ENCODE measurements at regions not wholly inside any gene's neighbourhood (a gene's known extent, or its start where the extent isn't known, plus 50 kb on each side); places are given as distances from the start of the nearest gene placed in this dataset.

DNA sequence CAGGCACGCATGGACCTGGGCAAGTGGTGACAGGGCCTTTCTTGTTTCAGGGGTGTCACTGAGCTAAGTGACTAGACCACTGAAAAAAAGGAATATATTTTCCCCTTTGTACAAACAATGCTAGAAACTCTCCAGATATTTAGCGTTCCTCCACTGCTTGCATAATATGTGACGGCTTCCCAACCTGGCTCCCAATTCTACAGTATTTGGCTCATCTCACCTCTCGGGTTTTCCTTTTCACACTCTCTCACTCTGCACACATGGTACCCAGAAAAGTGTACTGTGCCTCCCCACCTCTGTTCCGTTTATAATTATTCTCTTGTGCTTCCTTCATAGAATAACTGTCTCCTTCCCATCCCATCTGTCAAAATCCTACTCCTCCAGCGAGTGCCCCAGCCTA, 140.5 kb upstream of the KLHL25 start:
- DNase-seq = no peak
- peaks cover 5% of the 10 kb centered on the region for H3K27me3 Mint-ChIP-seq (ENCODE audit: low read depth, poor library complexity)
- no peaks in the 10 kb centered on the region for H3K36me3 Mint-ChIP-seq (ENCODE audit: low read depth)
- no peak overlapping the region for H3K27ac Mint-ChIP-seq
- peaks cover 13% of the 10 kb centered on the region for H3K4me1 Mint-ChIP-seq
- no peak overlapping the region for H3K4me3 Mint-ChIP-seq
- TF ChIP-seq CTCF (IDR thresholded peaks at IDR 0.05) = no peak
- H3K9me3 Mint-ChIP-seq = no peaks in the 10 kb centered on the region

DNA sequence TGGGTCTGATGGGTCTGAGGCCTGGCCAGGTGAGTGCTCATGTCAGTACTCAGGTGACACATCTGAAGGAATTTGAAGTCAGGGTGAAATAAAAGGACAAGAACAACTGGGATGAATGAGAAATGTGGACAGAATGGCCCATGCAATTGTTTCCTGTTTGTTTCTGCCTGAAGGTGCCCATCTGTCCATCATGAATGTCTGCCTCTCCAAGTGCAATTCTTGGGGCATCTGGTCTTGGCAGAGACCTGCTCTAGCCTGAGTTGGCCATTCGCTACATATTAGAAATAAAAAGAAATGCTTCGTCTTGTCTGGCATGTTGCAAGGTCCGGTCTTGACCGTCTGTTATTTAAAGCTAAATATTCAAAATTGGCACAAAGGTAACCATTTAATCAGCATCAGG, 142.0 kb upstream of the AGBL1 start:
- no peak for DNase-seq
- no peaks in the 10 kb centered on the region for H3K27me3 Mint-ChIP-seq (ENCODE audit: low read depth, poor library complexity)
- no peak overlapping the region for H3K27ac Mint-ChIP-seq
- H3K4me3 Mint-ChIP-seq = no peak overlapping the region
- no peak for TF ChIP-seq CTCF (IDR thresholded peaks at IDR 0.05)
- no peaks in the 10 kb centered on the region for H3K36me3 Mint-ChIP-seq (ENCODE audit: low read depth)
- no peaks in the 10 kb centered on the region for H3K9me3 Mint-ChIP-seq
- peaks cover 13% of the 10 kb centered on the region for H3K4me1 Mint-ChIP-seq

DNA sequence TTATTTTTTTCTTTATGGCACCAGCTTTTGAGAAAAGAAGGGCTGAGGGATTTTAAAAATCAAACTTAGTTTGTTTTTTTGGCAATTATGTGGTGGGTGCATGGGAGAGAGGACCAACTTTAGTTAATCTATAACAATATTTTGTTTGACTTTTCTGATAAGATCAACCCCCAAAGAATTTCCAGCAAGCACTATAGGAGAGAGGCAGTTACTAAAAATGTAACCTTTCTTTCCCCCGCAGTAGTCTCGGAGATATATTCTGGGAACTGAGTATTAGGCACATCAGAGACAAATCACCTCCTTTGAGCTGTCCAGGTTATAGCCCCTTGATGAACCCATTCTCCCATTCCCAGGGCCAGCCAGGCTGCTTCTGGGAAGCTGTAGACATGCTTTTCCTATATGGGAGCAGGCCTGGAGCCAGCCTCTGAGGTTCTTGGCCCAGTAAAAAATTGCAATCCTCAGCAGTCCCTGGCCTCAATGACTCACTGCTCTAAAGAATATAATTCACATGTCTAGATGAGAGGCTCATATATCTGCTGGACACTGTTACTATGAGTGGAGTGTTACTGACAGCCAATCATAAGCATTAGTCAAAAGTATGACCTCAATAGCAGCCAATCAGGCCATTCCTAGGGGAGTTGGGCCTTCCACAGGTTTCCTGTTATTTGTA, 138.3 kb upstream of the AGBL1 start:
- Mint-ChIP-seq H3K4me3 (no peak overlapping the region), H3K27ac (no peak overlapping the region), H3K27me3 (ENCODE audit: low read depth, poor library complexity) (peaks cover 8% of the 10 kb centered on the region), H3K4me1 (peaks cover 9% of the 10 kb centered on the region), H3K36me3 (ENCODE audit: low read depth) (no peaks in the 10 kb centered on the region), H3K9me3 (no peaks in the 10 kb centered on the region)
- DNase-seq = no peak
- no peak for TF ChIP-seq CTCF (IDR thresholded peaks at IDR 0.05)

GRCh38 chr15:85942632-85943031, 137.0 kb upstream of the AGBL1 start:
- Mint-ChIP-seq H3K4me1 (peaks cover 9% of the 10 kb centered on the region), H3K36me3 (ENCODE audit: low read depth) (no peaks in the 10 kb centered on the region)
- no peak for TF ChIP-seq CTCF (IDR thresholded peaks at IDR 0.05)

DNA sequence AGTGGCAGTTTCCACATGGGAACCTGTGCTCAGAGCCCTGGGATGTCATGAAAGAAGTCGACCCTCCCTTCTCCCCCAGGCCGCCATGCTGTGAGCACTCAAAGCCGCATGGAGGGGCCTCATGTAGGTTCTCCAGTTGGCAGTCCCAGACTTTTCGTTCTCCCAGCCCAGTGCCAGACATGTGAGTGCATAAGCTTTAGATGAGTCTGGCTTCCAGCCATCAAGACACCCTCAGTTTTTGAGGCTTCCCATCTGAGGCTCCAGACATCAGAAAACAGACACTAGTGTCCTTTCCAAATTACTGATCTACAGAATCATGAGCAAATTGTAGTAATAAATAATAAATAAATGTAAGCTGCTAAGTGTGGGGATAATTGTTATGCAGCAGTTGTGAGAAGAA, 136.5 kb upstream of the AGBL1 start:
- Mint-ChIP-seq H3K27me3 (ENCODE audit: low read depth, poor library complexity) (peaks cover 14% of the 10 kb centered on the region), H3K36me3 (ENCODE audit: low read depth) (no peaks in the 10 kb centered on the region), H3K27ac (no peak overlapping the region), H3K4me1 (peaks cover 9% of the 10 kb centered on the region), H3K9me3 (no peaks in the 10 kb centered on the region), H3K4me3 (no peak overlapping the region)
- no peak for DNase-seq
- no peak for TF ChIP-seq CTCF (IDR thresholded peaks at IDR 0.05)

More at GRCh38 chr15:85942632-85943031, 137.0 kb upstream of the AGBL1 start:
- H3K4me3 Mint-ChIP-seq = no peak overlapping the region
- DNase-seq = no peak
- no peak overlapping the region for H3K27ac Mint-ChIP-seq
- peaks cover 12% of the 10 kb centered on the region for H3K27me3 Mint-ChIP-seq (ENCODE audit: low read depth, poor library complexity)
- no peaks in the 10 kb centered on the region for H3K9me3 Mint-ChIP-seq

DNA sequence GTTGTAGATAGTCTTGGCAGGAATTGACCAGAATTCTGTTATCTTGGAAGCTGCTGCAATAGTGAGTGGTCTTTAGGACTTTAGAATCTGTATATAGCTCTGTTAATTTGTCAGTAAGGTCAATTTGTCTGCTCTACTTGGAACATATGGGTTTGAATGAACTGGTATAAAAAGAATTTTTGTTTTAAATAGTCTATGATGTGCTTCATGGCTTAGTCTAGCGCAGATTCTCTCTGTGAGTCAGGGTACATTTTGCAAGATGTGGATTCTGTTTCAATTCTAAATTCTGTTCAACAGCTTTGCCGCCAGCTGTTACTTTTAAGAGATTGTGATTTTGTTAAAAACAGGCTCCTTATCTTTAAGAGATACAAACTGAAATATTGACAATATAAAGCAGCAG, 135.9 kb upstream of the AGBL1 start:
- no peak overlapping the region for H3K4me3 Mint-ChIP-seq
- no peak overlapping the region for H3K27ac Mint-ChIP-seq
- H3K36me3 Mint-ChIP-seq (ENCODE audit: low read depth) = no peaks in the 10 kb centered on the region
- peaks cover 16% of the 10 kb centered on the region for H3K27me3 Mint-ChIP-seq (ENCODE audit: low read depth, poor library complexity)
- no peak for DNase-seq
- no peaks in the 10 kb centered on the region for H3K9me3 Mint-ChIP-seq
- H3K4me1 Mint-ChIP-seq = peaks cover 4% of the 10 kb centered on the region
- no peak for TF ChIP-seq CTCF (IDR thresholded peaks at IDR 0.05)
